Common myeloid progenitor, CD34-positive (primary cell): ENCODE measurements at regions not wholly inside any gene's neighbourhood (a gene's known extent, or its start where the extent isn't known, plus 50 kb on each side); places are given as distances from the start of the nearest gene placed in this dataset.

Experiments
- CTCF ChIA-PET: fragments of 350-600 bp; sonication (Branson Sonifier 250); formaldehyde crosslinking; loops from one replicate; lab custom pipeline; 2021; ENCODE audit warnings: antibody characterized with exemption; lab: Charles Lee
- POLR2A ChIA-PET: fragments of 350-600 bp; sonication (Branson Sonifier 250); formaldehyde crosslinking; loops from one replicate; lab custom pipeline; 2021; ENCODE audit warnings: antibody characterized with exemption; lab: Charles Lee
- DNase-seq, 3 donors: peaks; one replicate each; pipeline versions ENCODE4 v3.0.0 to v3.0.0-alpha.2; 2013
- H3K27ac ChIP-seq, 2 experiments: 1 replicate in 1 of 2; 2 replicates in 1 of 2; pipeline ENCODE4 v1.7.0; 2013; ENCODE audit warnings: inconsistent platforms in 2 of 2, low read length in 2 of 2, mild to moderate bottlenecking in 2 of 2, low read depth in 1 of 2, moderate library complexity in 1 of 2; ENCODE audit not compliant: severe bottlenecking in 2 of 2, insufficient read depth in 1 of 2, poor library complexity in 1 of 2
- H3K27me3 ChIP-seq, 5 experiments: replicated peaks in 2 of 5; 1 replicate in 3 of 5; 2 replicates in 2 of 5; pipeline versions ENCODE4 v1.6.1 to v1.7.0; 2013; ENCODE audit warnings: low read length in 4 of 5, mild to moderate bottlenecking in 2 of 5, moderate library complexity in 2 of 5, inconsistent platforms in 1 of 5; ENCODE audit not compliant: insufficient read depth in 5 of 5, control insufficient read depth in 4 of 5
- H3K36me3 ChIP-seq, 4 experiments: 1 replicate in 2 of 4; 2 replicates in 2 of 4; pipeline versions ENCODE4 v1.6.1 to v1.7.0; 2013; ENCODE audit warnings: low read length in 3 of 4, control low read depth in 1 of 4, mild to moderate bottlenecking in 1 of 4; ENCODE audit not compliant: control insufficient read depth in 4 of 4, insufficient read depth in 4 of 4
- H3K4me1 ChIP-seq, 4 experiments: 1 replicate in 3 of 4; 2 replicates in 1 of 4; pipeline versions ENCODE4 v1.6.1 to v1.7.1; 2013; ENCODE audit warnings: low read length in 3 of 4, mild to moderate bottlenecking in 3 of 4, control low read depth in 1 of 4, inconsistent platforms in 1 of 4, moderate library complexity in 1 of 4; ENCODE audit not compliant: control insufficient read depth in 4 of 4, insufficient read depth in 4 of 4; ENCODE audit errors: control extremely low read depth in 1 of 4
- H3K4me3 ChIP-seq, 7 experiments: 1 replicate in 4 of 7; 2 replicates in 3 of 7; pipeline versions ENCODE4 v1.5.1 to v1.7.0; 2013; ENCODE audit warnings: mild to moderate bottlenecking in 7 of 7, low read length in 6 of 7, moderate library complexity in 6 of 7, inconsistent platforms in 2 of 7, low read depth in 2 of 7, control low read depth in 1 of 7; ENCODE audit not compliant: insufficient read depth in 4 of 7, control insufficient read depth in 1 of 7; ENCODE audit errors: extremely low read depth in 1 of 7
- H3K9me3 ChIP-seq, 5 experiments: 1 replicate in 4 of 5; 2 replicates in 1 of 5; pipeline versions ENCODE4 v1.6.1 to v1.7.1; 2013; ENCODE audit warnings: low read length in 4 of 5, mild to moderate bottlenecking in 2 of 5, inconsistent platforms in 1 of 5, low read depth in 1 of 5, moderate library complexity in 1 of 5; ENCODE audit not compliant: control insufficient read depth in 4 of 5, insufficient read depth in 2 of 5; ENCODE audit errors: control extremely low read depth in 1 of 5
- WGBS: methylation state at CpG from one replicate; pipeline ENCODE4 v1.1.5; 2013; ENCODE audit not compliant: insufficient coverage; 5-methylcytosine and 5-hydroxymethylcytosine counted together

- ChIA-PET POLR2A (interaction anchor here (0.6 kb wide), 1 partner anchor 183 kb away, joined by 4 read pairs; no protein-coding TSS in a partner anchor), CTCF (no interaction called here)
- H3K4me3 ChIP-seq: no peak overlapping the region
- H3K4me1 ChIP-seq: no peaks in the 10 kb centered on the region
- DNase-seq: no peak
- no peaks in the 10 kb centered on the region for H3K36me3 ChIP-seq
- H3K27ac ChIP-seq: no peak overlapping the region
- peaks cover 0 to 2% (median 0%) of the 10 kb centered on the region in 5 experiments for H3K27me3 ChIP-seq
- H3K9me3 ChIP-seq: no peaks in the 10 kb centered on the region
- WGBS: 96% methylated on average over 5 of the region's 6 CpGs
These were observed 608.6 kb downstream of the CCDC171 start for GRCh38 chr9:16161483-16161882.

GRCh38 chr9:16170119-16170518, 617.3 kb downstream of the CCDC171 start:
- no peaks in the 10 kb centered on the region for H3K4me1 ChIP-seq
- no peaks in the 10 kb centered on the region for H3K9me3 ChIP-seq
- ChIA-PET POLR2A (no interaction called here), CTCF (no interaction called here)
- H3K27ac ChIP-seq: no peak overlapping the region
- no peak for DNase-seq
- WGBS: no CpG with 5 or more reads among the region's 3 CpGs
- H3K27me3 ChIP-seq: peaks cover 0 to 5% (median 0%) of the 10 kb centered on the region in 5 experiments
- no peaks in the 10 kb centered on the region for H3K36me3 ChIP-seq
- H3K4me3 ChIP-seq: no peak overlapping the region

GRCh38 chr9:16171911-16172310, 619.1 kb downstream of the CCDC171 start:
- ChIA-PET POLR2A (no interaction called here), CTCF (interaction anchor here (1.3 kb wide), 1 partner anchor 21 kb away, joined by 3 read pairs; no protein-coding TSS in a partner anchor)
- Histone ChIP-seq H3K27me3 (peaks cover 0 to 5% (median 0%) of the 10 kb centered on the region in 5 experiments), H3K4me3 (no peak overlapping the region), H3K4me1 (no peaks in the 10 kb centered on the region), H3K36me3 (no peaks in the 10 kb centered on the region), H3K27ac (no peak overlapping the region), H3K9me3 (no peaks in the 10 kb centered on the region)
- no peak for DNase-seq
- WGBS: 43% methylated on average over 5 of the region's 6 CpGs

- Histone ChIP-seq H3K36me3 (no peaks in the 10 kb centered on the region), H3K27me3 (peaks cover 0 to 5% (median 0%) of the 10 kb centered on the region in 5 experiments), H3K4me1 (no peaks in the 10 kb centered on the region), H3K4me3 (no peak overlapping the region), H3K27ac (no peak overlapping the region), H3K9me3 (no peaks in the 10 kb centered on the region)
- 94% methylated on average over 4 of the region's 5 CpGs for WGBS
- DNase-seq: no peak
- POLR2A ChIA-PET: no interaction called here
- CTCF ChIA-PET: interaction anchor here (1.3 kb wide), 1 partner anchor 20 kb away, joined by 3 read pairs; no protein-coding TSS in a partner anchor
These were observed 620.0 kb downstream of the CCDC171 start for GRCh38 chr9:16172796-16173195.

- no peak overlapping the region for H3K27ac ChIP-seq
- POLR2A ChIA-PET: no interaction called here
- no peak for DNase-seq
- CTCF ChIA-PET: no interaction called here
- no peaks in the 10 kb centered on the region for H3K9me3 ChIP-seq
- peaks cover 0 to 5% (median 0%) of the 10 kb centered on the region in 5 experiments for H3K27me3 ChIP-seq
- H3K4me3 ChIP-seq: no peak overlapping the region
- H3K36me3 ChIP-seq: no peaks in the 10 kb centered on the region
- no peaks in the 10 kb centered on the region for H3K4me1 ChIP-seq
These were observed 622.1 kb downstream of the CCDC171 start for GRCh38 chr9:16174915-16175314.

- ChIA-PET POLR2A (no interaction called here), CTCF (no interaction called here)
- WGBS: 100% methylated on average over 3 of the region's 3 CpGs
- DNase-seq: no peak
- Histone ChIP-seq H3K4me1 (no peaks in the 10 kb centered on the region), H3K36me3 (no peaks in the 10 kb centered on the region), H3K27me3 (peaks cover 0 to 3% (median 0%) of the 10 kb centered on the region in 5 experiments), H3K4me3 (no peak overlapping the region), H3K27ac (no peak overlapping the region), H3K9me3 (no peaks in the 10 kb centered on the region)
These were observed 622.6 kb downstream of the CCDC171 start for GRCh38 chr9:16175461-16175860.

GRCh38 chr9:16178294-16178693, 625.5 kb downstream of the CCDC171 start:
- Histone ChIP-seq H3K9me3 (no peaks in the 10 kb centered on the region), H3K4me1 (no peaks in the 10 kb centered on the region), H3K27ac (no peak overlapping the region), H3K4me3 (no peak overlapping the region), H3K27me3 (peaks cover 0 to 3% (median 0%) of the 10 kb centered on the region in 5 experiments), H3K36me3 (no peaks in the 10 kb centered on the region)
- ChIA-PET POLR2A (no interaction called here), CTCF (no interaction called here)
- no peak for DNase-seq
